GM18909 (cell line): ENCODE measurements at regions not wholly inside any gene's neighbourhood (a gene's known extent, or its start where the extent isn't known, plus 50 kb on each side); places are given as distances from the start of the nearest gene placed in this dataset.

Experiments used
- ATAC-seq: cut with Tn5 transposase; IDR thresholded peaks from one replicate; pipeline ENCODE4 v1.9.1; 2021; ENCODE audit warnings: mild to moderate bottlenecking; ENCODE audit not compliant: unreplicated experiment, poor library complexity

DNA sequence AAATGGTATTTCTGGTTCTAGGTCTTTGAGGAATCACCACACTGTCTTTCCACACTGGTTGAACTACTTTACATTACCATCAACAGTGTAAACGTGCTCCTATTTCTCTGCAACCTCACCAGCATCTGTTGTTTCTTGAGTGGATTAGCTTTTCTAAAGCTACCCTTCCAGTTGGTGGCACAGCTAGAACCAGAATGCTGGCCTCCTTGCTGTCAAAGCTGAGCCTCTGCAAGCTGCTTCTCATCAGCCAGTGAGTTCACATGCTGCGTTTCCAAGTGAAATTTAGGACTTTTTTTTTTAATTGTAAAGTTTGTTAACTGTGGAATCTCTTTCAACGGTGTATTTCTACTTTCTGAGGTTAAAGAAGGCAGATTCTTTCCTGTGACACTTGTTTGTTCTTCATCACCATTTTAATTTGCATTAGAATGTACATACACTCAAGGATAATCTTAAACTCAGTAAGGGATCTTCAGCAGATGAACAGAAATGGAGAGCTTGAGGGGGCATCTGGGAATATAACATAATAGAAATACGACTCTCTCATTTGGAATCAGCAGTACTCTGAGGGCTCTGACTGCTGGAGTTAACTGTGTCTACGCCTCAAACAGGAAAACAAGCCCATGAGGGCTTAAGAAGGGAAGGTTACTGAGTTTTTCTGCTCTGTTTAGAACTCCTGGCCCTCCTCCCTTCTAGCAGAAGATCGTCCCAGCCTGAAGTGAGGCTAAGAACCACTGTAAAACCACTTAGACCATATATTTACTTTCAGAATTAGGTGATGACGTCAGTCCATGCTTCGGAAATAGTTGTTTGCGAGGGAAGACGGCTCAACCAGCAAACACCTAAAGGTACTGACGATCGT lies 148.4 kb upstream of the FAM20A start:
- ATAC-seq, result no peak

DNA sequence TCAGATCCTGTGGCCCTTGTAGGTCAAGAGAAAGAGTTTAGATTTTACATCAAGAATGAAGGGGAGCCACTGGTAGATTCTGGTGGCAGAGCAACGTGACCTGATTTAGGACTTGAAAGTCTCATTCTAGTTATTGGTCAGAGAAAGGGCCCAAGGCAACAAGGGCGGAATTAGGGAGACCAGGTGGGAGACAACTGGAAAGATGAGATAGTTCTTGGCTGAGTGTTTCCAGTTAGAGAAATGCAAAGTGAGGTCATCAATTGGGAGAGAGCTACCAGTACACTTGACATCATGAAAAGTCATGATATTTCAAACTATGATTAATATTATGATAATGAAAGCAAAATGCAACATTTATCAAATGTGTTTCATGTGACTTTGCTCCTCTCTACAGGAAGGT lies 147.2 kb upstream of the FAM20A start:
- ATAC-seq, result no peak

- no peak for ATAC-seq
These were observed 139.6 kb upstream of the FAM20A start for GRCh38 chr17:68740555-68741447.

GRCh38 chr17:68737761-68738443 lies 136.7 kb upstream of the FAM20A start:
- ATAC-seq, result no peak

DNA sequence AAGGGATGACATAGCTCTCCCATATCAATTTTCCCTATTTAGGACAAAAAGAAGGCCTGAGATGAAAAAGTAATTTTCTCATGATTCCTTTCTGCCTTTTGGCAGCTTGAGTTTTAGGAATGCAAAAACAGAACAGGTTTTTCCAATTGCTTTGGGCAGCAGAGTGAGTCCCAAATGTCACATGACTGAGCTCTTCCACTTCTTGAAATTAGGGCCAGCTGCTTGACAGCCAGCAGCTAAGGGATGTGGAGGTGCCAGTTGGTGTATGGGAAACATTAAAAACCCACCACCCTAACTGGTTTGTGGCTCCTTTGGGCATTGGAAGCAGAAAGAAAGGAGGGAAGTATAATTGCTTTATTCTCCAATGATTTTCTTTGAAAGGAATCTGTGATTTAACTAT lies 133.8 kb upstream of the FAM20A start:
- ATAC-seq, result no peak

DNA sequence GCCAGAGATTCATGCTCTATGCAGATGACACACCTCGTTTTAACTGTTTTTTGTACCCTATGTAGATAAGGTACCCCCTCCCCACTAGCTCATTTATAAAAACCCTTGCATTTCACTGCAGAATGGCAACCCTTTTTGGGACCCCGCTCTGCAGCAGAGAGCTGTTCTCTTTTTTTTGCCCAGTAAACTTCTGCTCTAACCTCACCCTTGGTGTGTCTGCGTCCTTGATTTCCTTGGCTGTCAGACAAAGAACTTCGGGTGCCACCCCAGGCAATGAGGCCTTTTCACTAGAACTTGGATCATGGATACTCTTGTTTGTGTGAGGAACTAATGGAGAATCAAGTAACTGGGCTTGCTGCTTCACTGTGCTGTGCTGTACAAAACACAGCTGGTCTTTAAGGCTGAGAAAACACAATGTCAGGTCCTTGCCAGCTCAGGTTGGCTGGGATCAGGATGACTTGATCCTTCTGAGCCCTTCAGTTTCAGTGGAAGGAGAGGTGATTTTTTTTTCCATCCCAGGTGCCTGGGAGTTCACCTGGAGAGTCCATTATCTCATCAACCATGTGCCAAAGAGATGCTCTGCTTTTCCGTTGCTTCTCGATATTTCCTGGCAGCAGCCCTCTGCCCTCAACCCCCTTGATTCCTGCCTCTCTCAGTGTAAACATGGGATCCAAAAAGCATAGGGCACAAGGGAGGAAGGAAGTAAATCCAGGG lies 133.2 kb upstream of the FAM20A start:
- ATAC-seq, result no peak

- no peak for ATAC-seq
These were observed 132.3 kb upstream of the FAM20A start for GRCh38 chr17:68733241-68734176.

DNA sequence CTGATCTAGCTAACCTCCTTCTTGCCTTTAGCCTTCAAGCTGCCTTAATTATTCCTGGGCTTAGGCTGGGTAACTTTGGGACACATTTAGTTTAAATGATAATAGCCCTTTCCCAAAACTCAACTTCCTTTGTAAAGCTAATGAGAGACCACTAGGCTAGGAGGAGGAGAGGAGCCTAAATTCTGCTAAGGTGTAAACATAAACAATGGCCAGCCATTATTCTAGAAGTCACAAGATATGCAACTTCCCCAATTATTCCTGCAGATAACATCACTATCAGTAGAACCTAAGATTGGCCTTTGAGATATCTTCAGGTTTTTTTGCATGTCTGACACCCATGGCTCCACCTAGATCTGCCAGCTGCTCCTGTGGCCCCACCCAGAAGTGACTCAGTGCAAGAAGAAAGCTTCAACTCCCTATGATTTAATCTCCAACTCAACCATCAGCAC lies 131.2 kb upstream of the FAM20A start:
- no peak for ATAC-seq

DNA sequence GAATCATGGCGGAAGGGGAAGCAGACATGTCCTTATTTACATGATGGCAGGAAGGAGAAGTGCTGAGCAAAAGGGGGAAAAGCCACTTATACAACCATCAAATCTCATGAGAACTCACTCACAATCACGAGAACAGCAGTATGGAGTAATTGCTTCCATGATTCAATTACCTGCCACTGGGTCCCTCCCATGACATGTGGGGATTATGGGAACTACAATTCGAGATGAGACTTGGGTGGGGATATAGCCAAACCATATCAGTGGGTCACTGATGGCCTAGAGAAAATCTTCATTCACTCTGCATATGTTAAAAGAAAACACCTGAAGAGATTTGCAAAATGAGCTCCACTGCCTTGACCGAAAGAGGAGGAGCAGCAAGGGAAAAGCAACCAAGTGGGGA lies 130.3 kb upstream of the FAM20A start:
- no peak for ATAC-seq

DNA sequence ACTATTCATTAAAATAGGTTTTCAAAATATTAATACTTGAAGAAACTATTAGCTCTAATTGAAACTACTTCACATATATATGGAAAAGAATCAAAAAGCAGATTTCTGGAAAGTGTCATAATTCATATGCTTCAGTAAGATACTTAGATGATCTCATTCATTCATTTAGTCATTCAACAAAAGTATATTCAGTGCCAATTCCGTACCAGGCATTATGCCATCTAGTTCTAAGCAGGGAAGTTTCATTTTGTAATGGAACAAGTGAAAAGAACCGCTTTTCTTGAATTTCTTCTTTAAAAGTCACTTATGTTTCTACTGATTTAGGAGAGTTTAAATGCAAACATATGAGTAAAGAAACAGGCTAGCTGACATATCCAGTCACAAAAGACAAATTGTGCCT lies 118.3 kb upstream of the FAM20A start:
- ATAC-seq, result no peak

GRCh38 chr17:68718926-68719325 lies 117.8 kb upstream of the FAM20A start:
- ATAC-seq, result no peak

DNA sequence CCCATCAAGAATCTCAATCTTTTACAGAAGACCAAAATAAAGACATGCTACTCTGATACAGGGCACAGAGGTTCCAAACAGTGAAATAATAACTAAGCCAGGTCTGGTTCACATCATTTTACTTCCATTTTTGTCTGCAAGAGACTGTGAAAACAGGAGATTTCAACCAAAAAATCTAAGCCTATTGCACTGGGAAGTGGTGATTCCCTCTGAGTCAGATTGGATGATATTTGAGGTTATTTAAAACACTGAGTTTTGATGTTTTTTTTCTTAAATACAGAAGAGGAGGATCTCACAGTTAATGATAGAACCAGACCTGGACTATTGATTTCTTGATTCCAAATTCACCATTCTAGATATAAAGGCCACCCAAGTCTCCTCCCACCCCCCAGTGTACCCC lies 117.3 kb upstream of the FAM20A start:
- ATAC-seq, result no peak

GRCh38 chr17:68714676-68715075 lies 113.5 kb upstream of the FAM20A start:
- ATAC-seq, result no peak

DNA sequence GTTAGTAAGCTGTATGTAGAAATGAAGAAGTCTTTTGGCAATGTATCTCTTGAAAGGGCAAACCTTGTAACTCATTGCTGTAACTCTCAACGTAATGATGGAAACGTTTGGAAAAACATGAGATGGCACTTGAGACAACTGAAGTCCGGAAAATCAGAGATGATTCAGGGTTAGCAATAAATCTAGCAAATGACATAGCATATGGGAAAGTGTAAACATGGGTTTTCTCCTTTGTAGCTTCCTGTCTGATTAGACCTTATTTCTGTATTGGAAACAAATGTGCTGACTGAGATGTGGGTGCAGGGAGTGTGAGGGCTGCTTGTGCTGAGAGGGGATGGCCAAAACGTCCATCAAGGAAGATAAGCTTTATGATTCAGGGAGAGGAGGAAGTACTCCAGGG lies 110.7 kb upstream of the FAM20A start:
- ATAC-seq, result no peak

DNA sequence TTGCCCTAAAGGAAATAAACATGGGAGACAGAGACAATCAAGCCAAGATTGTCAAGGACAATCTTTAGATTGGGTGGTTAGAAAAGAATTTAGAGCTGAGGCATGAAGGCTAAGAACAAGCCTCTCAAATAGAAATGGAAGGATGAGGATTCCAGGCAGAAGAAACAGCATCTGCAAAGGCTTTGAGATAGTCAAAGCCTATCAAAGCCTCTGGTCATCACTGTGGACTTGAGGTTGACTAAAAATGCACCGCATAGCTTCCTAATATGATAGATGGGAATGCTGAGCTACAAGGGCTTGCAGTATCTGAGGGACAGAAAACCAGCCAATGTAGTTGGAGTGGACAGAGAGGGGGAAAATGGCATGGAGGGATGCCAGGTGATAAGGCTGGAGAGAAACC lies 109.8 kb upstream of the FAM20A start:
- ATAC-seq, result no peak

- ATAC-seq, result no peak
These were observed 109.0 kb upstream of the FAM20A start for GRCh38 chr17:68710035-68710780.

DNA sequence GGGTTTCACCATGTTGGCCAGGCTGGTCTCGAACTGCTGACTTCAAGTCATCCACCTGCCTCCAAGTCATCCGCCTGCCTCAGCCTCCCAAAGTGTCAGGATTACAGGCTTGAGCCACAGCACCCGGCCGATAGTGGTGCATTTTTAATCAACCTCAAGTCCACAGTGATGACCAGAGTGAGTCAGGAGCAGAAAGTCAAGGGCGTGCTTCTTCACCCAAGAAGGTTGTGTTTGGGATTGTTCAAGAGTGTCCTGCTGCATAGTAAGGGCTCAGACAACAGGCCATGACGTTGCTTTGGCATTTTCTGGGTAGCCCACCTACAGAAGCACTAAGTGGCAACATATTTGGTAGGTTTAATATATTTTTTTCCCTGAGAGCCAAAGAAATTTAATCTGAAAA lies 108.3 kb upstream of the FAM20A start:
- ATAC-seq, result no peak

- no peak for ATAC-seq
These were observed 105.9 kb upstream of the FAM20A start for GRCh38 chr17:68707031-68707430.
